NCI-H146 (cell line): ENCODE measurements at regions not wholly inside any gene's neighbourhood (a gene's known extent, or its start where the extent isn't known, plus 50 kb on each side); places are given as distances from the start of the nearest gene placed in this dataset.
A peak's percentile ranks its signal among the peaks of the same experiment; 100 is the strongest.

Experiments used
- DNase-seq: peaks from one replicate; lab custom pipeline; 2025; lab: John Stamatoyannopoulos, UW

DNA sequence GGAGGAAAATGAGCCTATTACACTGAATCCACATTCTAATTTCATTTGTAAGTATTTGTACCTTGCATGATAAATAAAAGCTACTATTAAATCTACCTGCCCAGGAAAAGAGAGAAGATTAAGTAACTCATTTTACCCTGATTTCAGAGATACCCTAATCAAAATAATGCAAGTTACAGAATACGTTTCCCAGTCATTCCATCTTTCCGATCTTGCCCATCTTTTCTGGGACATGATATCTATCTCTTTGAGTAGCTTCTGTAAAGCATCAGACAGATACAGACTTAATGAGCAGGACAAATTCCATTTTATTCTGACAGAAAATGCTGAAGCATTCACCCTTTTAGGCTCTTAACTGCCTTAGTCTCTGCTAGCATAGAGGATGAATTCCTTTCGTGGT, 56.6 kb downstream of the SPRY2 start:
- no peak for DNase-seq

DNA sequence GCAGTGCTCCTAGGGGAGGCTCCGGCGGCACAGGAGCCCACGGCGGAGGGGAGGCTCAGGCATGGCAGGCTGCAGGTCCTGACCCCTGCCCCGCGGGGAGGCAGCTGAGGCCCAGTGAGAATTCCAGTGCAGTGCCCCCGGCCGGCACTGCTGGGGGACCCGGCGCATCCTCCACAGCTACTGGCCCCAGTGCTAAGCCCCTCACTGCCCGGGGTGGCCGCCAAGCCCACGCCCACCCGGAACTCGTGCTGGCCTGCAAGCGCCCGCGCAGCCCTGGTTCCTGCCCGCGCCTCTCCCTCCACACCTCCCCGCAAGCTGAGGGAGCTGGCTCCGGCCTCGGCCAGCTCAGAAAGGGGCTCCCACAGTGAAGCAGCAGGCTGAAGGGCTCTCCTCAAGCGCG, 62.2 kb downstream of the SPRY2 start:
- DNase-seq, result no peak

DNA sequence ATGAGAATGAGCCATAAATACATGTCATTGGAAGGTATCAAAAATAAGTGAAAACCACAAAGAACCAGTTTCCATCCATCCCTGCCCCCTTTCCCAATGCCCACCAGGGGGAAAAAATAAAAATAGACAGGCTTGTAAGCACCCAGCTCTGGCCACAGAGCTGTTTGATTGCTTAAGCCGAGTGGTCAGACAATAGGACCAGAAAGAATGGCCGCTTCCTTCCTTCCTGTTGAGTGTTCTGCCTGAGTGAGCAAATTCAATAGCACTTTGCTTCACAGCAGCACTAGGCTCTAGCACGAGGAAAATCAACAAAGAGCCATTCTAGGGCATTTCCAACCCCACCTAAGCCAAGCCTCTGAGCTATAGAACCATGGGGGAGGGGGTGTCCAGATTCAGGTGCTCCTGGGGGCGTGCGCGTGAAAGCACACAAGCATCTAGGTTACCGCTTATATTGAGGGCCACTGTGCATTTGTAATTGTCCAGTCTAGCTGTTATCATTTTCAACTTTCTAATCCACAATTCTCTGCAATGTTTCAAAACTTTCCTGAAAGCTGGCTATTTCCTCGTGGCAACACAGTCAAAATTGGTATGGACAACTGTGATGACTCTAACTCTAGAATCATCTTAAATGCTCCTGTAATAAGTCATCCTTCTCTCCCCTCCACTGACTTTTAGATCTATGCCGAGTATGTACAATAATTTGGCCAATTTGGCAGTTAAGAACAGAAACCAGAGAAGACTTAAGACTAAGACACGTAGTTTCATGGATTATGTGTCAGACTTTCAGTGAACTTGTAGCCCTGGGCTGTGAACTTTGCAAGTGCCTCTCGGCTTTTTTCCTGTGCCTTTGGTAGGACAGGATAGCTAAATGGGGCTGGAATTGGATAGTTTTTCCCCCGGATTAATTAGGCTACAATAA, 64.3 kb downstream of the SPRY2 start:
- peak; percentile 84 for DNase-seq

DNA sequence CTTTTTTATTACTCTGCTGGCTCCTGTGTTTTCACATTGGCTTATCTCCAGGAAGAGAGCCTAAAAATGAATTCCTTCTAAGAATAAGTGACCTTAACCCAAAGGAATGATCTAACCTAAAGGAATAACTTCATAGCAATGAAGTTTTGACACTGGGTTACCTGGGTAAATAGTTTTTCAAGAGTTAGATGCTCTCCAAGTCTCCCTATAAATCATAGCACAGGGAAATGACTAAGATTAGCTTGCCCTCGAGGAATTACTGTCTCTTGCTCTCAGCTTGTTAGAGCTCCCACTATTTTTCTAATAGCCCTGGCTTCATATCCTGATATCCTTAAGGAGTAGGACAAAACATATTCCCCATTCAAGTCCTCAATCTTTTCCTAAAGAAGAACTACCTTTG, 66.3 kb downstream of the SPRY2 start:
- DNase-seq, result no peak

DNA sequence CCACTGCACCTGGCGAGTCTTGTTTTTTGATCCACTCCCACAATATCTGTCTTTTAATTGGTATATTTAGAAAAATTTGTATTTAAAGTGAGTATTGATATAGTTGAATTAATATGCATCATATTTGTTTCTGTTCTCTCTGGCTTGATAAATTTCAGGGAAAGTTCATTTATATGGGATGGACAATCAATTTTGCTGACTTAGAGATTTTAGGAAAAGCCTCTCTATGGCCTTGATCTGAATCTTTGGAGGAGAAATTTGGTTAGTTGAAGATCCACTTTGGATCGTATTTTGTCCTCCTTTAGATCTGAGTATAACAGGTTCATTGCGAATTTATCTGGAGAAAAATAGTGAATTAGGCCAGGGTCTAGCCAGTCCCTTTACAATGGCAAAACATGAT, 67.2 kb downstream of the SPRY2 start:
- DNase-seq, result no peak

DNA sequence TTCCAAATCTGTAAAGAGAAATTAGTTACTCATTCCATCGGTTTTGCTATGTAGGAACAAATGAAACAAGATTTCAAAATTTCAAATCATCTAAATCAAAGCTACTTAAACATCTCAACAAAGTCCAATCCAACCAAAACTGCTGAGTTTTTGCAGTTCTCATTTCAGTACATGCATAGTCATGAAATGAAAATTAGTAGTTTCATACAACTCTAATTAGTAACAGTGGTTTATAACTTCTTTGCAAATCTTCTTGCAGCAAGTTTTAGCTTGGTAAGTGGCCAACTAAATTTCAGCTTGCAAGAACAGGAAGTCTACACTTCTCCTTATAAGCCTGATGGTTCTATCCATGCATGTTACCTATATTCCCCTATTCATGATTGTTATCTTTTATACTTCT, 75.6 kb downstream of the SPRY2 start:
- DNase-seq, result no peak

DNA sequence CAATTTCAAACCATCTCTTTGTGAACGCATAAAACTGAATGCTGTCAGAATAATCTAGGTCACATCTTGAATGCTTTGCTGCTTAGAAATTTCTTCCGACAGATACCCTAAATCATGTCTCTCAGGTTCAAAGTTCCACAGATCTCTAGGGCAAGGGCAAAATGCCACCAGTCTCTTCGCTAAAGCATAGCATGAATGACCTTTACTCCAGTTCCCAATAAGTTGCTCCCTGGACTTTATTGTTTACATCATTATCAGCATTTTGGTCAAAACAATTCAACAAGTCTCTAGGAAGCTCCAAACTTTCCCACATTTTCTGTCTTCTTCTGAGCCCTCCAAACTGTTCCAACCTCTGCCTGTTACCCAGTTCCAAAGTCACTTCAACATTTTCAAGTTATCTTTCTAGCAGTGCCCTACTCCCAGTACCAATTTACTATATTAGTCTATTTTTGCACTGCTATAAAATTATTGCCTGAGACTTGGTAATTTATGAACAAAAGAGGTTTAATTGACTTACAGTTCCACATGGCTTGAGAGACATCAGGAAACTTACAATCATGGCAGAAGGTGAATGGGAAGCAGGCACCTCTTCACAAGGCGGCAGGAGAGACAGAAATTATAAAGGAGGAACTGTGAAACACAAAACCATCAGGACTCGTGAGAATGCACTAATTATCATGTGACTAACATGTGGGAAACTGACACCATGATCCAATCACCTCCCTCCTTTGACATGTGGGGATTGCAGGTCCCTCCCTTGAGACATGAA, 77.0 kb downstream of the SPRY2 start:
- DNase-seq, result no peak

DNA sequence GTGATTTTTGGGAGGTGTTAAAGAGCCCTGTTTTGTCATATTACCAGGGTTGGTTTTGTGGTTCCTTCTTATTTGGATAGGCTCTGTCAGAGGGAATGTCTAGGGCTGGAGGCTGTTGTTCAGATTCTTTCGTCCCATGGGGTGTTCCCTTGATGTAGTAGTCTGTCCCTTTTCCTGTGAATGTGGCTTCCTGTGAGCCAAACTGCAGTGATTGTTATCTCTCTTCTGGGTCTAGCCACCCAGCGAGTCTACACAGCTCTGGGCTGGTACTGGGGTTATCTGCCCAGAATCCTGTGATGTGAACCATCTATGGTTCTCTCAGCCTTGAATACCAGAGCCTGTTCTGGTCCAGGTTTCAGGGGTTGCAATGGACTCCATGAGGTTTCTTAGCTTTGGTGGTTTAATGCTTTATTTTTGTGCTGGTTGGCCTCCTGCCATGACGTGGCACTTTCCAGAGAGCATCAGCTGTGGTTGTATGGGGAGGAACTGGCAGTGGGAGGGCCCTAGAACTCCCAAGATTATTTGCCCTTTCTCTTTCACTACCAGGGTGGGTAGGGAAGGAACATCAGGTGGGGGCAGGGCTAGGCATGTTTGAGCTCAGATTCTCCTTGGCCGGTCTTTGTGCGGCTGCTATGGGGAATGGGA, 78.8 kb downstream of the SPRY2 start:
- no peak for DNase-seq

DNA sequence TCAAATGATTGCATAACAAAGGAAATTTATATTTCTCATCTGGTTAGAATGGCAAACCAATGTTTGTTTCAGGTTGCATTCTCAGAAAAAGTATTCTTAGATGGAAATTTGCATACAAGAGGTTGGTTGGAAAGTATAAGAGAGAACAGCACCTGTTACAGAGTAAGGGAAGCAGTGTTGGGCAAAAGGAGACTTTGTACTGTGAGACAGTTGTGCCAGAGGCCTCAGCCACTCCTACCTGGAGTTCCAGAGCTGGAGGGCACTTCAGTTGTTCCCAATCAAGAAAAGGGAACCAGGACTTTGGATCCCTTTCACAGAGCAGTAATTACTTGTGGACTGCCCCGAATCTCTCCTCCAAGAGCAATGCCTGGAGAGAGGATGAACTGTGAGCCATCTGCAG, 81.8 kb downstream of the SPRY2 start:
- no peak for DNase-seq

DNA sequence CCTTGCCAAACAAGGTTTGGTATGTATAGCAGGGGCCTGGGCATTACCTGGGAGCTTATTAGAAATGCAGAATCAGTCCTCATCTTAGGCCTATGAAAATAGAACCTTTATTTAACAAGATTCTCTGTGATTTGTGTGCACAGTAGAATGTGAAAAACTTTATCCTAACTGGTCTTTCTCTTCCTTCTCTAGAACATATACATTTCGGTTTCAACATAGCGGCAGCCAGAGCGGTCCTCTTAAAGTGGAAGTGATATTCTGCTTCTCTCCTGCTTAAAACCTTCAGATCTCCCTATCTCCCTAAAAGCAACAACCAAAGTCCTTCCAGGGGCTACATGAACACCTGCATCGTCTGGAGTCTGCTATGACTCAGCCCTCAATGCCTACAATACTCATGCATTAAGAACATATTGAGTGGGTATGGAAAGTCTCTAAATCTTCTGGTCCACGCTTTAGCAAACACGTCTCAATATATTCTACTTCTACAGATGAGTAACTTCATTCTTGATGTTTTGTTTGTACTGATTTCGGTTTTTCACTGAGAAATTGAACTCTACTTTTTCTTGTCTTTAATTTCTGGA, 84.5 kb downstream of the SPRY2 start:
- no peak for DNase-seq

DNA sequence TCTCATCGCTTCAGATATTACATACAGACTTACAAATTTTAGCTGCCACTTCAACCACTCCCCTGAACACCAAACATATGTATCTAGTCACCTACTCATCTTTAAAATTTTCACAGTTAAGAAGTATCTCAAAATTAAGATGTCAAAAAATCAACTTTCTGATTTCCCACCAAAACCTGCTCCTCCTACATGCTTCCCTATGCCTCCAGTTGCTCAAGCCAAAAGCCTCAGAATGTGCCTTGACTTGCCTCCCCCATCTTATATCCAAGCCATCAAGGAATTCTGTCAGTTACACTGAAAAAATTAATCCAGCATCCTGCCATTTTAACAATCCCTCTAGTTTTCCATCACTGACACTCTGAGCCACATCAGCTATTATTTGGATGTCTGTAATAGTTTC, 85.0 kb downstream of the SPRY2 start:
- DNase-seq, result no peak

DNA sequence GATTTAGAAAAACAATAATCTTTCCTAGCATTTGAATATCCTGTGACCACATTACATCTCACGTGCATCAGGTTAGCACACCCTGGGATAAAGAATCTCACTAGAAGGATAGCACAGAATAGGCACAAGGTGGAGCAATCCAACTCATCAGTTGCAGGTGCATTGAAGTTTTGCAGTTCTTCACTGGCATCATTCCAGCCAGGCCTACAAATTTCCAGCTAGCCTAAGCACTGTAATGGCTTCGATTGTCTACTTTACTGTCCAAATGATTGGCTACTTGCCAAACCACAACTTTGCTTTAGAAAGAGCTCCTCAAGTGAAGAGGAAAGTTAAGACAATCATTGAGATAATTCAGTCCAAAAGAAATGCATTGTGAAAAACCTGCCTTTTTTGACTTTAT, 89.5 kb downstream of the SPRY2 start:
- peak; percentile 19 for DNase-seq

DNA sequence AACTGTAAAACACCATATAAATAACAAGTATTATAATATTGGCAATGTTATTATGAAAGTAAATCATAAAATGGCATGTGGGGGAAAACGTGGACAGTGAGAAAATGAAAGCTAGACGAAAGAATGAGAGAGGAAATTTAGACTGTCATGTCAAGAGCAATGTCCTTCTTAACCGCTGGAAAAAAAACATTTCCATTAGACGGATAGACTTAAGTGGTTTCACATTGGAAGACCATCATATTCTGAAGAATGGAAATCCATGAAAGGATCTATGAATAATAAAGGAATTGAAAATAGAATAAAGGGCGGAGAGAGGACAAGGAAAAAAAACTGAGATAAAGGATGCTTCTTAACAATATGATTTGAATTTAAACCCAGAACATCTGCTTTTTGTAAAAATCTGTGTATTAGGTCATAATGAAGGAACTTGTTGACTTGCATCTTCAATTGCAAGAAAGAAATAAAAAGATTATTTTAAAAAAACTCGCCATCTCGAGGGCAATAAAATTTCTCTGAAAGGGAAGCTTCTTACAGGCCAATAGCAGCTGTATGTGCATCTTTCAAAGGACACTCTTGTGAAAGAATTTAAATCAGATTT, 90.6 kb downstream of the SPRY2 start:
- no peak for DNase-seq

DNA sequence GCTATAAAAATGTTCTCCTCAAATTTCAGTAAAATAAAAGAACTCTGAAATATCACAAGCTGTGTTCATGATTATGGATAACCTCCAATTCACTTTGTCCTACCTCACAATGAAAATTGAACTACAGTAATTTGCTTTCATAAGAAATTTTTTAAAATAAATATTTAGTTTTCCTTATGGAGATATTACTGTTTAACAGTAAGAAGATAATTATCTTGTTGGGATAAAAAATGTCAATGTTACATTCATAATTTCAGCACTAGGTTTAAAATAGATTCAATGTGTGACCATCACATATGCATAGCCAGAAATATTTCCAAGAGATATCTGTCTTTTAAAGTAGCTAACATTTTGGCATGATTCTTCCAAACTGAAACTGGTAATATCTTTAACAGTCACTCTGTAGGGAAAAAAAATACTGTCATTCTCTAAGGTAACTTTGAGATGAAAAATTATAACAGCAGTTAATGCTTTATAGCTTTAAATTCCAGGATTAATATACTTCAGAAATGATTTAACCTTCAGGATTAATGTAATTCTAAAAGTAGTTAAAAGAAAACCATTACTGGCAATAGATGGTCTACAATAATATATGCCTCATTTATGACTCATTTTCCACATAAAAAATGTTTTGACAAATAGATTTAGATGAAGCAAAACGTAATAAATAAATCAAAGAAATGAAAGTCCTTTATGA, 91.3 kb downstream of the SPRY2 start:
- DNase-seq, result no peak

DNA sequence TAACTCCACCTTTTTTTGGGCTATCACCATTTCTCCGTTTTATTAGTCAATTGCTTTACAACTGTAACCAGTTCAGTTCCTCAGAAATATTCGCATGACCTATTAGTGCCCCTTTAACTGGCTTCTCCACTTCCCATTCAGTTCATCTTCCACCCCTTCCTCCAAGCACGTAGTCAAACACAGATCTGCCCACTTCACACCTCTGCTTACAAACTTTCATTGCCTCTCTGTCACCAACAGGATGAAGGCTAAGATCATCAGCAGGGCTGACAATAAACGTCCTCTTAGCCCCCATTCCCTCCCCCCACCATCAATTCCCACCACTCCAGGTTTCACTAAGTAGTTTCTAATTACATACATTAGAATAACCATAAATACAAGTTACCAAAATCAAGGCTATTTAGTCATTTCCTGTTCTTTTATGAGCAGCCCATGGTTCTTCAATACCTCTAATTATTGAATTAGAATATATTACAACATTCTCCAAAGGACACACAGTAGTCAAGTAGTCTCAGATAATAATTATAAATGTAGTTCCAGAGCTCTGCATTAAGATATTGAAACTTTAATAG, 95.7 kb downstream of the SPRY2 start:
- DNase-seq, result no peak

DNA sequence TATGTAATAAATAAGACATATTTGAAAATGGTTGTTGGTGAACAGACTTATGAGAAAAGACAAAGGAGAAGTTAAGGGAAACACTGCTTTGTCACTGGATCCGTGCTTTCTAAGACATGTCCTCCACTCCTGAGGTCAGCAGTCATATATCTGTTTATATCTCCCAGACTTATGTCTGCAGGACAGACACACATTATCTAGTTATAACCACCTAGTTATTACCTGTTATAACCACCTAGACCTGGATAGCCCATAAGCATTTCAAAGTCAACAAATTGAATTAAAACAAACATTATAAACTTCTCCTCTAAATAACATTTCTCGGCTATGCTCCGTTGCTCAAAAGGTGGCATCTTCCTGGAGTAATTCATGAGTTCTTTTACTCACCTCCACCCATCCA, 96.4 kb downstream of the SPRY2 start:
- DNase-seq, result no peak

DNA sequence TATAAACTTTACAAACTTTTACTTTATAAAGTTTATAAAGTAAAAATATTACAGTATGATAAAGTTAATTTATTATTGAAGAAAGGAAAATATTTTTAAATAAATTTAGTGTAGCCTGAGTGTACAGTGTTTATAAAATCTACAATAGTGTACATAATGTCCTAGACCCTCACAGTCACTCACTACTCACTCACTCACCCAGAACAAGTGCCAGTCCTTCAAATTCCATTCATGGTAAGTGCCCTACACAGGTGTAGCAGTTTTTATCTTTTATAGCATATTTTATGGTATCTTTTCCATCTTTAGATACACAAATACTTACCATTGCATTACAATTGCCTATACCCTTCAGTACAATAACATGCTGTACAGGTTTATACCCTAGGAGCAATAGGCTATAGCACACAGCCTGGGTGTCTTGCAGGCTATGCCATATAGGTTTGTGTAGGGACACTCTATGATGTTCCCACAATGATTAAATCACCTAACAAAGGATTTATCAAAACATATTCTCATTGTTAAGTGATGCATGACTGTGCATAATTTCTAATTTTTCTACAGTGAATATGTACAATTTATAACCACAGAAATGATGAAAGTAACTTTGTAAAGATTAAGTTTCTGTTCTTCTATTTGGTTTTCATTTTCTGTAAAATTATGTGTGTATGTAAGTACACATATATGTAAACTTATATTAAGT, 98.0 kb downstream of the SPRY2 start:
- DNase-seq, result no peak

DNA sequence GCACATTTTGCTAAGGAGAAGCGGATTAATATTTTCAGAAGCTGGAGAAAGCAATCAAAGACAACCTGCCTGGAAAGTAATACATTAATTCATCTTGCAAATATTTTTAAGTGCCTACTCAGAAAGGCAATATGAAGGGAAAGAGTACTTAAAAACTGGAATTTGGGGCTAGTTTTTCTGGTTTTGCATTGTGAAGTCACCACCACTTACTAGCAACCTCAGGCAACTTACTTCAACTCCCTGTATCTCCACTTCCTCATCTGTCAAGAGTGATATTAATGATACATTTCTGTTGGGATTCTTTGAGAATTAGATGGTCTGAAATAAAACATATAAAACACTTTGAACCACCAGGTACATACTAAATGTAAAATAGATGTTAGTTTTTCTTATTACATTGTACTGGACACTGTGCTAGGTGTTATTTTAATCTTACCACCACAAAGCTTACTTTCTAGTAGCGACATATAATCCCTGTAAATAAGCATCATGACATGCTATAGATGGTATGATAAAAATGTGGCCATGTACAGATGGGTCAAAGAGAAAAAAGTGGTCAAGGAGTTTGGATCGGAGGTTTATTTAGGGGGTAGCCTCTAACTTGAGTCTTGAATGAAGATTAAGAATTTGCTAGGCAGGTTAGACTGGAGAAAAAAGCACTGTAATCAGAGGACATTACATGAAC, 101.2 kb downstream of the SPRY2 start:
- DNase-seq, result no peak

DNA sequence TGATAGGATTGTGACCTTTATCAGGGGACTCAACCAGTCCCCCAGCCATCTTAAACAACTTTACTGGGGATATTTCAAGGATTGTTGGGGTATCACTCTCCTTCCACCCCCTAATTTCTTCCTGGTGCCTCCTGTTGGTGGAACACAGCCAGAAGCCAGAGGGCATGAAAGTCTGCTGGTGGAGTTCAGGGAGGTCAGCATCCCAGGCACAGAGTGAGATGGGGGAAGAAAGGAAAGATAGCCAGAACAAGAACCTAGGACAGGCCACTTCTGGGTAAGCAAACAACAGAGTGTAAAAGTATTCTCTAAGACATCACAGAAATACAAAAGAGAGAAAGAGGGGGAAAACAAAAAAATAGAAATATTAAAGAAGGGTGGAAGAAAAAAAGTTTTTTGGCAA, 101.8 kb downstream of the SPRY2 start:
- no peak for DNase-seq

DNA sequence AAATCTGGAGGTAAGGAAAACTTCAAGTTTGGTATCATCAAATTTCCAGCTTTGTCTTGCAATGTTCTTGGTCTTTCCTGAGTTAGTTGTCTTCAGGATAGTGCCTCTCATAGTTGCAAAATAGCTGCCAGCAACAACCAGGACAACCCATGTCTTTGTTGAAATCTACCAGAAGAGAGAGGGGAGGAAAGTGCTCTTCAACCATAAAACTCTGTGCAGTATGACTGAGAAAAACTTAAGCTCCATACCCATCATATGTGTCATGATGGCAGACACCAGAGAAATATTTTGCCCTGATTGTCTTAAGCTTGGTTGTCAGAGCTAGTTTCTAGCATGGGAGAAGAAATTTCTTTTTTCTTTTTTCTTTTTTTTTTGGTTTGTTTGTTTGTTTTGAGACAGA, 103.3 kb downstream of the SPRY2 start:
- no peak for DNase-seq
